ENCODE measurements at regions not wholly inside any gene's neighbourhood (a gene's known extent, or its start where the extent isn't known, plus 50 kb on each side); places are given as distances from the start of the nearest gene placed in this dataset.
"Not testable (repeated sequence)": the region's sequence is repeated elsewhere in the genome, so short reads cannot be mapped to it uniquely, and the experiment has no call there.

DNA sequence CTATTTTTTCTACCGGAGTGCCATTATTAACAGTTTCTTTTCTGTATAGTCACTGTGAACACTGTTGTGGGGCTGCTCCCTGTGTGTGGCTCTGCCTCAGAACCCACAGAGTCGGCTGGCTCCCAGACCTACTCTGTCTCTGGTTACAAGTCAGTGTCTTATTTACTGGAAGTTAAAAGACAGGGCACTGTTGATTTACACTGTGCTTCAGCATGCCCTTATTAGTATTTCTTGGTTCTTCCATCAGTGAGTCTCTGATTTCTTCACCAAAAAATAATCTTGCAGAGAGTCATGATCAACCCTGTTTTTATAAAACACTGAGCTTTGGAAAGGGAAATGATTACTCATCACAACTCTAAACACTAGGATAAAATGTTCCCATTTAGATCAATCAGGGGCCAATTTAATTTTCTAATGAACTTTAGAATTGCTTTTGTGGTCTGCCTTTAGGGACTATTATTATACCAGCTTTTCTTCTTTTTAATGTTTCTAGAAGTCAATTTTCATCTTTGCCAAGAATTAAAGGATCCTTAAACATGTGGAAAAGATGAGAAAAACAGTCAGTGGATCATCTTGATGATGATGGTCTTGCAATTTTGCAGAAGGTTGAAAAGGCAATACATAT lies 92.6 kb downstream of the UTRN start:
- no peak for DNase-seq
- H3K4me1 Mint-ChIP-seq (ENCODE audit: low read depth, unreplicated experiment): no peaks in the 10 kb centered on the region
- H3K9me3 Mint-ChIP-seq (ENCODE audit: unreplicated experiment): no peaks in the 10 kb centered on the region
- H3K27me3 Mint-ChIP-seq (ENCODE audit: unreplicated experiment): no peaks in the 10 kb centered on the region
- H3K4me3 Mint-ChIP-seq (ENCODE audit: unreplicated experiment): no peak overlapping the region
- TF ChIP-seq, protein P1, sequence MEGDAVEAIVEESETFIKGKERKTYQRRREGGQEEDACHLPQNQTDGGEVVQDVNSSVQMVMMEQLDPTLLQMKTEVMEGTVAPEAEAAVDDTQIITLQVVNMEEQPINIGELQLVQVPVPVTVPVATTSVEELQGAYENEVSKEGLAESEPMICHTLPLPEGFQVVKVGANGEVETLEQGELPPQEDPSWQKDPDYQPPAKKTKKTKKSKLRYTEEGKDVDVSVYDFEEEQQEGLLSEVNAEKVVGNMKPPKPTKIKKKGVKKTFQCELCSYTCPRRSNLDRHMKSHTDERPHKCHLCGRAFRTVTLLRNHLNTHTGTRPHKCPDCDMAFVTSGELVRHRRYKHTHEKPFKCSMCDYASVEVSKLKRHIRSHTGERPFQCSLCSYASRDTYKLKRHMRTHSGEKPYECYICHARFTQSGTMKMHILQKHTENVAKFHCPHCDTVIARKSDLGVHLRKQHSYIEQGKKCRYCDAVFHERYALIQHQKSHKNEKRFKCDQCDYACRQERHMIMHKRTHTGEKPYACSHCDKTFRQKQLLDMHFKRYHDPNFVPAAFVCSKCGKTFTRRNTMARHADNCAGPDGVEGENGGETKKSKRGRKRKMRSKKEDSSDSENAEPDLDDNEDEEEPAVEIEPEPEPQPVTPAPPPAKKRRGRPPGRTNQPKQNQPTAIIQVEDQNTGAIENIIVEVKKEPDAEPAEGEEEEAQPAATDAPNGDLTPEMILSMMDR (IDR thresholded peaks at IDR 0.05; ENCODE audit: partially characterized antibody, unreplicated experiment): no peak
- H3K36me3 Mint-ChIP-seq (ENCODE audit: unreplicated experiment): peaks cover 7% of the 10 kb centered on the region
- H3K27ac Mint-ChIP-seq (ENCODE audit: unreplicated experiment): no peak overlapping the region

- no peak for DNase-seq
- no peak overlapping the region for H3K4me3 Mint-ChIP-seq (ENCODE audit: unreplicated experiment)
- no peaks in the 10 kb centered on the region for H3K27me3 Mint-ChIP-seq (ENCODE audit: unreplicated experiment)
- TF ChIP-seq, protein P1 (IDR thresholded peaks at IDR 0.05; ENCODE audit: partially characterized antibody, unreplicated experiment): no peak
- peaks cover 7% of the 10 kb centered on the region for H3K36me3 Mint-ChIP-seq (ENCODE audit: unreplicated experiment)
- no peak overlapping the region for H3K27ac Mint-ChIP-seq (ENCODE audit: unreplicated experiment)
- H3K9me3 Mint-ChIP-seq (ENCODE audit: unreplicated experiment): no peaks in the 10 kb centered on the region
- no peaks in the 10 kb centered on the region for H3K4me1 Mint-ChIP-seq (ENCODE audit: low read depth, unreplicated experiment)
Observed at GRCh38 chr6:144378437-144378836, 93.3 kb downstream of the UTRN start.

- no peak overlapping the region for H3K27ac Mint-ChIP-seq (ENCODE audit: unreplicated experiment)
- peaks cover under 1% of the 10 kb centered on the region for H3K27me3 Mint-ChIP-seq (ENCODE audit: unreplicated experiment)
- TF ChIP-seq, protein P1 (IDR thresholded peaks at IDR 0.05; ENCODE audit: partially characterized antibody, unreplicated experiment): no peak
Observed at GRCh38 chr6:144379356-144379755, 94.2 kb downstream of the UTRN start.

GRCh38 chr6:144381499-144381898 lies 96.4 kb downstream of the UTRN start:
- H3K27me3 Mint-ChIP-seq (ENCODE audit: unreplicated experiment): not testable (repeated sequence)

More at GRCh38 chr6:144379356-144379755, 94.2 kb downstream of the UTRN start:
- Mint-ChIP-seq H3K9me3 (ENCODE audit: unreplicated experiment) (no peaks in the 10 kb centered on the region), H3K4me3 (ENCODE audit: unreplicated experiment) (no peak overlapping the region), H3K36me3 (ENCODE audit: unreplicated experiment) (peaks cover 7% of the 10 kb centered on the region), H3K4me1 (ENCODE audit: low read depth, unreplicated experiment) (no peaks in the 10 kb centered on the region)
- DNase-seq: no peak

GRCh38 chr6:144383336-144383735 lies 98.2 kb downstream of the UTRN start:
- Mint-ChIP-seq H3K27me3 (ENCODE audit: unreplicated experiment) (peaks cover 2% of the 10 kb centered on the region), H3K4me3 (ENCODE audit: unreplicated experiment) (no peak overlapping the region), H3K9me3 (ENCODE audit: unreplicated experiment) (no peaks in the 10 kb centered on the region), H3K27ac (ENCODE audit: unreplicated experiment) (no peak overlapping the region), H3K4me1 (ENCODE audit: low read depth, unreplicated experiment) (no peaks in the 10 kb centered on the region), H3K36me3 (ENCODE audit: unreplicated experiment) (peaks cover 7% of the 10 kb centered on the region)
- TF ChIP-seq, protein P1 (IDR thresholded peaks at IDR 0.05; ENCODE audit: partially characterized antibody, unreplicated experiment): no peak
- DNase-seq: no peak

More at GRCh38 chr6:144381499-144381898, 96.4 kb downstream of the UTRN start:
- not testable (repeated sequence) for H3K4me3 Mint-ChIP-seq (ENCODE audit: unreplicated experiment); H3K27ac Mint-ChIP-seq (ENCODE audit: unreplicated experiment); H3K36me3 Mint-ChIP-seq (ENCODE audit: unreplicated experiment); H3K9me3 Mint-ChIP-seq (ENCODE audit: unreplicated experiment); DNase-seq; H3K4me1 Mint-ChIP-seq (ENCODE audit: low read depth, unreplicated experiment)
